ENCODE measurements at regions not wholly inside any gene's neighbourhood (a gene's known extent, or its start where the extent isn't known, plus 50 kb on each side); places are given as distances from the start of the nearest gene placed in this dataset.

DNA sequence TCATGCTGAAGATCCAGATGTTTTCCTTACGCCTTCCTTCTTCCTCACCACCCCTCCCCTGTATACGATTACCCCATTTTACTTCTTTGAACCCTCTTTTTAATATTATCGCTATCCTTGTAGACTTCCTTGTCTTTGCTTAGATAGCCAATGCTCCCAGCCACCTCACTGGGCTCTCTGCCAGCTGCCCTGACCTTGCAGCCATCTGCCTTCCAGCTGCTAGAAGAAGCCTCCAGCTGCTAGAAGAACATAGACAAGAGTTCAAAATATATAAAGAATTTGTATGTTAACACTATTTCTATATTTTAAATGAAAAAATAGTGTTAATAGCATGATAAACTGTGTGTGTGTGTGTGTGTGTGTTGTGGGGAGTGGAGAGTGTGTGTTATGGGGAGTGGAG lies 374.7 kb downstream of the ANKRD50 start:
- TF ChIP-seq EZH2 (IDR thresholded peaks at IDR 0.05; ENCODE audit: borderline replicate concordance, insufficient read depth, low read depth, low read length, poor library complexity, severe bottlenecking): no peak
- TF ChIP-seq, protein P1, sequence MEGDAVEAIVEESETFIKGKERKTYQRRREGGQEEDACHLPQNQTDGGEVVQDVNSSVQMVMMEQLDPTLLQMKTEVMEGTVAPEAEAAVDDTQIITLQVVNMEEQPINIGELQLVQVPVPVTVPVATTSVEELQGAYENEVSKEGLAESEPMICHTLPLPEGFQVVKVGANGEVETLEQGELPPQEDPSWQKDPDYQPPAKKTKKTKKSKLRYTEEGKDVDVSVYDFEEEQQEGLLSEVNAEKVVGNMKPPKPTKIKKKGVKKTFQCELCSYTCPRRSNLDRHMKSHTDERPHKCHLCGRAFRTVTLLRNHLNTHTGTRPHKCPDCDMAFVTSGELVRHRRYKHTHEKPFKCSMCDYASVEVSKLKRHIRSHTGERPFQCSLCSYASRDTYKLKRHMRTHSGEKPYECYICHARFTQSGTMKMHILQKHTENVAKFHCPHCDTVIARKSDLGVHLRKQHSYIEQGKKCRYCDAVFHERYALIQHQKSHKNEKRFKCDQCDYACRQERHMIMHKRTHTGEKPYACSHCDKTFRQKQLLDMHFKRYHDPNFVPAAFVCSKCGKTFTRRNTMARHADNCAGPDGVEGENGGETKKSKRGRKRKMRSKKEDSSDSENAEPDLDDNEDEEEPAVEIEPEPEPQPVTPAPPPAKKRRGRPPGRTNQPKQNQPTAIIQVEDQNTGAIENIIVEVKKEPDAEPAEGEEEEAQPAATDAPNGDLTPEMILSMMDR (IDR thresholded peaks at IDR 0.05): no peak

All from B cell (primary cell).